DND-41 (cell line): ENCODE measurements at regions not wholly inside any gene's neighbourhood (a gene's known extent, or its start where the extent isn't known, plus 50 kb on each side); places are given as distances from the start of the nearest gene placed in this dataset.

Experiments used
- CTCF ChIP-seq: IDR thresholded peaks from 2 replicates; pipeline ENCODE4 v1.5.1; 2012; ENCODE audit warnings: borderline replicate concordance, low read length, moderate library complexity, mild to moderate bottlenecking; ENCODE audit not compliant: poor library complexity, severe bottlenecking; ENCODE audit errors: extremely low read depth
- EZH2 ChIP-seq: IDR thresholded peaks from 3 replicates; pipeline ENCODE4 v1.6.1; 2012; ENCODE audit warnings: borderline replicate concordance, low read depth, mild to moderate bottlenecking, moderate library complexity, low read length, inconsistent platforms; ENCODE audit not compliant: severe bottlenecking

- TF ChIP-seq EZH2 (no peak), CTCF (no peak)
These were observed 567.2 kb upstream of the ARRDC3 start for GRCh38 chr5:91950328-91950727.
